ENCODE measurements at regions not wholly inside any gene's neighbourhood (a gene's known extent, or its start where the extent isn't known, plus 50 kb on each side); places are given as distances from the start of the nearest gene placed in this dataset.
A peak's percentile ranks its signal among the peaks of the same experiment; 100 is the strongest.

GRCh38 chr2:139864821-139865302 is 1084.7 kb upstream of the NXPH2 start:
- FAIRE-seq (no peak), DNase-seq (ENCODE audit: low spot score in 2 of 2) (no peak)

GRCh38 chr2:139854769-139855483 is 1074.7 kb upstream of the NXPH2 start:
- FAIRE-seq (no peak), DNase-seq (ENCODE audit: low spot score in 2 of 2) (no peak)

- FAIRE-seq (no peak), DNase-seq (ENCODE audit: low spot score in 2 of 2) (no peak)
Measured at GRCh38 chr2:139850254-139850890, 1070.2 kb upstream of the NXPH2 start.

GRCh38 chr2:139836769-139837168 is 1056.6 kb upstream of the NXPH2 start:
- no peak for DNase-seq (ENCODE audit: low spot score in 2 of 2)
- no peak for FAIRE-seq

GRCh38 chr2:139835101-139835500 is 1054.9 kb upstream of the NXPH2 start:
- DNase-seq (ENCODE audit: low spot score in 2 of 2): no peak
- FAIRE-seq: no peak

- no peak for DNase-seq (ENCODE audit: low spot score in 2 of 2)
- no peak for FAIRE-seq
Measured at GRCh38 chr2:139828011-139828410, 1047.8 kb upstream of the NXPH2 start.

GRCh38 chr2:139825726-139826125 is 1045.5 kb upstream of the NXPH2 start:
- DNase-seq (ENCODE audit: low spot score in 2 of 2): no peak
- FAIRE-seq: no peak

- DNase-seq (ENCODE audit: low spot score in 2 of 2) (no peak), FAIRE-seq (no peak)
Measured at GRCh38 chr2:139819273-139819796, 1039.1 kb upstream of the NXPH2 start.

GRCh38 chr2:139814458-139814857 is 1034.3 kb upstream of the NXPH2 start:
- FAIRE-seq (no peak), DNase-seq (ENCODE audit: low spot score in 2 of 2) (no peak)

GRCh38 chr2:139813340-139813739 is 1033.2 kb upstream of the NXPH2 start:
- DNase-seq (ENCODE audit: low spot score in 2 of 2): no peak
- FAIRE-seq: no peak

GRCh38 chr2:139805441-139805840 is 1025.3 kb upstream of the NXPH2 start:
- no peak for FAIRE-seq
- DNase-seq (ENCODE audit: low spot score in 2 of 2): no peak

- FAIRE-seq: no peak
- no peak for DNase-seq (ENCODE audit: low spot score in 2 of 2)
Measured at GRCh38 chr2:139798391-139798790, 1018.2 kb upstream of the NXPH2 start.

- DNase-seq (ENCODE audit: low spot score in 2 of 2) (peak in 1 of 2 donors; percentile 25), FAIRE-seq (peak; percentile 34)
Measured at GRCh38 chr2:139790807-139791752, 1010.9 kb upstream of the NXPH2 start.

- FAIRE-seq: no peak
- no peak for DNase-seq (ENCODE audit: low spot score in 2 of 2)
Measured at GRCh38 chr2:139790136-139790535, 1009.9 kb upstream of the NXPH2 start.

GRCh38 chr2:139778732-139779131 is 998.5 kb upstream of the NXPH2 start:
- no peak for FAIRE-seq
- DNase-seq (ENCODE audit: low spot score in 2 of 2): no peak

- FAIRE-seq: no peak
- no peak for DNase-seq (ENCODE audit: low spot score in 2 of 2)
Measured at GRCh38 chr2:139773720-139774277, 993.6 kb upstream of the NXPH2 start.

GRCh38 chr2:139769633-139770032 is 989.4 kb upstream of the NXPH2 start:
- DNase-seq (ENCODE audit: low spot score in 2 of 2) (no peak), FAIRE-seq (no peak)

- DNase-seq (ENCODE audit: low spot score in 2 of 2) (no peak), FAIRE-seq (no peak)
Measured at GRCh38 chr2:139763705-139764104, 983.5 kb upstream of the NXPH2 start.

- DNase-seq (ENCODE audit: low spot score in 2 of 2): no peak
- FAIRE-seq: no peak
Measured at GRCh38 chr2:139759000-139759505, 978.9 kb upstream of the NXPH2 start.

GRCh38 chr2:139746901-139747300 is 966.7 kb upstream of the NXPH2 start:
- DNase-seq (ENCODE audit: low spot score in 2 of 2): no peak
- no peak for FAIRE-seq

All from frontal cortex (tissue), 3 donors.